ENCODE measurements at regions not wholly inside any gene's neighbourhood (a gene's known extent, or its start where the extent isn't known, plus 50 kb on each side); places are given as distances from the start of the nearest gene placed in this dataset.

GRCh38 chr9:28410411-28410810, 837.1 kb upstream of the C9orf72 start:
- Histone ChIP-seq H3K27me3 (ENCODE audit: control insufficient read depth, extremely low read depth, insufficient read depth, low read length) (no peaks in the 10 kb centered on the region), H3K9me3 (ENCODE audit: control insufficient read depth, low read depth, low read length) (no peaks in the 10 kb centered on the region), H3K4me3 (ENCODE audit: control insufficient read depth in 2 of 3, extremely low read depth in 1 of 3, insufficient read depth in 2 of 3, low read depth in 1 of 3, low read length in 3 of 3) (no peak overlapping the region), H2AFZ (ENCODE audit: control insufficient read depth, low read length) (no peak overlapping the region), H3K9me1 (ENCODE audit: control insufficient read depth, extremely low read depth, insufficient read depth, low read length) (no peaks in the 10 kb centered on the region), H3K4me1 (ENCODE audit: control insufficient read depth, extremely low read depth, insufficient read depth, low read length) (no peaks in the 10 kb centered on the region), H3K4me2 (ENCODE audit: control insufficient read depth, extremely low read depth, insufficient read depth, low read depth, low read length) (no peak overlapping the region), H3K27ac (ENCODE audit: control insufficient read depth, insufficient read depth, low read length) (no peak overlapping the region), H3K79me2 (ENCODE audit: control insufficient read depth, insufficient read depth, low read length) (no peaks in the 10 kb centered on the region), H4K20me1 (ENCODE audit: control insufficient read depth, extremely low read depth, insufficient read depth, low read length) (no peaks in the 10 kb centered on the region), H3K36me3 (ENCODE audit: control insufficient read depth in 2 of 2, extremely low read depth in 1 of 2, insufficient read depth in 2 of 2, low read length in 2 of 2) (no peaks in the 10 kb centered on the region), H3K9ac (ENCODE audit: control insufficient read depth, extremely low read depth, insufficient read depth, low read length) (no peak overlapping the region)
- no peak for TF ChIP-seq CTCF (optimal IDR thresholded peaks at IDR 0.05 in 1 of 3, IDR thresholded peaks at IDR 0.05 in 1 of 3, conservative IDR thresholded peaks at IDR 0.05 in 1 of 3; ENCODE audit: extremely low read depth in 1 of 3, insufficient read depth in 2 of 3, low read length in 3 of 3)
- no peak for TF ChIP-seq EZH2 (IDR thresholded peaks at IDR 0.05; ENCODE audit: low read length)
- FAIRE-seq, result no peak
- DNase-seq (ENCODE audit: low read depth, low spot score), result no peak
- dilution Hi-C loops (cut with MboI; ENCODE audit: extremely low pct_ligation_motif_present, low sequenced_read_pairs), result no loop called here

- dilution Hi-C loops (cut with MboI; ENCODE audit: extremely low pct_ligation_motif_present, low sequenced_read_pairs), result no loop called here
Measured at GRCh38 chr9:28413471-28413870, 840.2 kb upstream of the C9orf72 start.

More at GRCh38 chr9:28413471-28413870, 840.2 kb upstream of the C9orf72 start:
- DNase-seq (ENCODE audit: low read depth, low spot score) (no peak), FAIRE-seq (no peak)
- Histone ChIP-seq H3K4me2 (ENCODE audit: control insufficient read depth, extremely low read depth, insufficient read depth, low read depth, low read length) (no peak overlapping the region), H3K4me3 (ENCODE audit: control insufficient read depth in 2 of 3, extremely low read depth in 1 of 3, insufficient read depth in 2 of 3, low read depth in 1 of 3, low read length in 3 of 3) (no peak overlapping the region), H3K9ac (ENCODE audit: control insufficient read depth, extremely low read depth, insufficient read depth, low read length) (no peak overlapping the region), H3K9me3 (ENCODE audit: control insufficient read depth, low read depth, low read length) (no peaks in the 10 kb centered on the region), H3K9me1 (ENCODE audit: control insufficient read depth, extremely low read depth, insufficient read depth, low read length) (no peaks in the 10 kb centered on the region), H3K36me3 (ENCODE audit: control insufficient read depth in 2 of 2, extremely low read depth in 1 of 2, insufficient read depth in 2 of 2, low read length in 2 of 2) (no peaks in the 10 kb centered on the region), H3K4me1 (ENCODE audit: control insufficient read depth, extremely low read depth, insufficient read depth, low read length) (no peaks in the 10 kb centered on the region), H2AFZ (ENCODE audit: control insufficient read depth, low read length) (no peak overlapping the region), H4K20me1 (ENCODE audit: control insufficient read depth, extremely low read depth, insufficient read depth, low read length) (no peaks in the 10 kb centered on the region), H3K79me2 (ENCODE audit: control insufficient read depth, insufficient read depth, low read length) (no peaks in the 10 kb centered on the region), H3K27ac (ENCODE audit: control insufficient read depth, insufficient read depth, low read length) (no peak overlapping the region), H3K27me3 (ENCODE audit: control insufficient read depth, extremely low read depth, insufficient read depth, low read length) (no peaks in the 10 kb centered on the region)
- TF ChIP-seq EZH2 (IDR thresholded peaks at IDR 0.05; ENCODE audit: low read length), result no peak
- TF ChIP-seq CTCF (optimal IDR thresholded peaks at IDR 0.05 in 1 of 3, IDR thresholded peaks at IDR 0.05 in 1 of 3, conservative IDR thresholded peaks at IDR 0.05 in 1 of 3; ENCODE audit: extremely low read depth in 1 of 3, insufficient read depth in 2 of 3, low read length in 3 of 3), result no peak

Measured in keratinocyte (primary cell).